ENCODE measurements at regions not wholly inside any gene's neighbourhood (a gene's known extent, or its start where the extent isn't known, plus 50 kb on each side); places are given as distances from the start of the nearest gene placed in this dataset.

DNA sequence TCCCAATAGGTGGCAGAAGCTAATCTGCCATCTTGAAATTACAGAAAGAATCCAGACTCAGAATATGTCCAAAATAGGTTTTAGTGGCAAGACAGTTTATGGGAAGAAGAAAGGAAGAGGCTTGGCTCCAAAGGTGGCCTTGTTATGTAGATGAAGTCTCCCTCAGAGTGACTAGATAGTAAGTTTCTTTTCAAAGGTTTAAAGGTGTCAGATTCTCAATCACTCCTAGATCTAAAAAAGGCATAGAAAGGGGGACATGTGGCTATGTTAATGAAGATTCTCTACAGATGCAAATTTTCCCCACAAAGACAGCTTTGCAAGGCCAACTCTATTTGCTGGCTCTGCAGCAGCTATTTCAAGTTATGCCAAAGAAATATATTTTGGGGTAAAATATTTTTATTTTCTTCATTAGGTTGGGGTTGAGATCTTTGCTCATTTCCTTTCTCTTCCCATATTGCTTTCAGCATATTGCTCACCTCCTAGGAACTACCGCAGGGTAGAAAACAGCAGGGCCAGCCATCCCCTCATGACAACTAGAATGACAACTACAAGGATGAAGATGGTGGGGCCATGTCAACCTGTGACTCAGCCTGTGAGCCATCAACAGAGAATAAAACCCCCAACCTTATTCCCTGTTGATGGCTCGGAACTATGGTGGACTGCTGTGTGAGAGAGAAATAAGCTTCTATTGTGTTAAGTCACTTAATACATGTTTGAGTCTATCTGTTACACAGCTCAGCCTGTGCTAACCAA, 274.0 kb upstream of the GALNT17 start:
- no peak for DNase-seq
- Histone ChIP-seq H3K9ac (no peak overlapping the region), H3F3A (ENCODE audit: insufficient read depth) (no peaks in the 10 kb centered on the region), H3K9me3 (ENCODE audit: low read depth) (no peaks in the 10 kb centered on the region), H4K20me1 (ENCODE audit: insufficient read depth) (no peaks in the 10 kb centered on the region), H3K27ac (no peak overlapping the region), H3K9me2 (ENCODE audit: insufficient read depth) (no peaks in the 10 kb centered on the region), H3K27me3 (replicated peaks; ENCODE audit: insufficient read depth) (no peaks in the 10 kb centered on the region), H3K4me1 (ENCODE audit: insufficient read depth) (no peaks in the 10 kb centered on the region), H3K36me3 (ENCODE audit: low read depth) (no peaks in the 10 kb centered on the region), H3K79me2 (ENCODE audit: insufficient read depth) (no peaks in the 10 kb centered on the region), H3K4me3 (no peak overlapping the region), H2AFZ (no peak overlapping the region), H3K4me2 (ENCODE audit: unreplicated experiment) (no peak overlapping the region)
- in situ Hi-C loops (cut with MboI): loop anchor here (5.0 kb wide), 1 partner anchor 879 kb away; no protein-coding TSS in a partner anchor
- 47 to 56% methylated on average over 2 of the region's 2 CpGs for WGBS, 2 experiments (ENCODE audit: low coverage in 1 of 2, low lambda C conversion rate in 2 of 2, missing lambda C conversion rate in 2 of 2)
- TF ChIP-seq EZH2 (IDR thresholded peaks at IDR 0.05; ENCODE audit: insufficient read depth, poor library complexity, severe bottlenecking) (no peak), EZH2phosphoT487 (IDR thresholded peaks at IDR 0.05; ENCODE audit: insufficient read depth, low read depth) (no peak)

DNA sequence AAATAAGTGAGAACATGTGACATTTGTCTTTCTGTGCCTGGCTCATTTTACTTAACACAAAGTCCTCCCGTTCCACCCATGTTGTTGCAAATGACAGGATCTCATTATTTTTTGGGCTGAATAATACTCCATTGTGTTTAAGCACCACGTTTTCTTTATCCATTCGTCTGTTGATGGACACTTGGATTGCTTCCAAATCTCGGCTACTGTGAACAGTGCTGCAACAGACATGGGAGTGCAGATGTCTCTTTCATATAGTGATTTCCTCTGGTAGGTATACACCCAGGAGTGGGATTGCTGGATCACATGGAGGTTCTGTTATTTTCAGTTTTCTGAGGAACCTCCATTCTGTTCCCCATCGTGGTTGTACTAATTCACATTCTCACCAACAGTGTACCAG, 264.4 kb upstream of the GALNT17 start:
- Histone ChIP-seq H3K27me3 (replicated peaks; ENCODE audit: insufficient read depth) (no peaks in the 10 kb centered on the region), H3K27ac (no peak overlapping the region), H3K79me2 (ENCODE audit: insufficient read depth) (no peaks in the 10 kb centered on the region), H4K20me1 (ENCODE audit: insufficient read depth) (no peaks in the 10 kb centered on the region), H3F3A (ENCODE audit: insufficient read depth) (no peaks in the 10 kb centered on the region), H3K9ac (no peak overlapping the region), H2AFZ (no peak overlapping the region), H3K36me3 (ENCODE audit: low read depth) (no peaks in the 10 kb centered on the region), H3K4me1 (ENCODE audit: insufficient read depth) (no peaks in the 10 kb centered on the region), H3K9me3 (ENCODE audit: low read depth) (no peaks in the 10 kb centered on the region), H3K9me2 (ENCODE audit: insufficient read depth) (no peaks in the 10 kb centered on the region), H3K4me2 (ENCODE audit: unreplicated experiment) (no peak overlapping the region), H3K4me3 (no peak overlapping the region)
- in situ Hi-C loops (cut with MboI): no loop called here
- TF ChIP-seq EZH2 (IDR thresholded peaks at IDR 0.05; ENCODE audit: insufficient read depth, poor library complexity, severe bottlenecking) (no peak), EZH2phosphoT487 (IDR thresholded peaks at IDR 0.05; ENCODE audit: insufficient read depth, low read depth) (no peak)
- WGBS, 2 experiments (ENCODE audit: low coverage in 1 of 2, low lambda C conversion rate in 2 of 2, missing lambda C conversion rate in 2 of 2): 18 to 21% methylated on average over 5 of the region's 5 CpGs
- DNase-seq: no peak

GRCh38 chr7:70870349-70870748, 261.6 kb upstream of the GALNT17 start:
- no peak for DNase-seq
- in situ Hi-C loops (cut with MboI): no loop called here
- Histone ChIP-seq H3K27me3 (replicated peaks; ENCODE audit: insufficient read depth) (no peaks in the 10 kb centered on the region), H3K79me2 (ENCODE audit: insufficient read depth) (no peaks in the 10 kb centered on the region), H3F3A (ENCODE audit: insufficient read depth) (no peaks in the 10 kb centered on the region), H3K4me3 (no peak overlapping the region), H3K4me2 (ENCODE audit: unreplicated experiment) (no peak overlapping the region), H3K9me3 (ENCODE audit: low read depth) (no peaks in the 10 kb centered on the region), H3K9me2 (ENCODE audit: insufficient read depth) (no peaks in the 10 kb centered on the region), H3K27ac (no peak overlapping the region), H3K9ac (no peak overlapping the region), H3K36me3 (ENCODE audit: low read depth) (no peaks in the 10 kb centered on the region), H4K20me1 (ENCODE audit: insufficient read depth) (no peaks in the 10 kb centered on the region), H3K4me1 (ENCODE audit: insufficient read depth) (no peaks in the 10 kb centered on the region), H2AFZ (no peak overlapping the region)
- 4% methylated on average over 5 of the region's 5 CpGs for WGBS, 2 experiments (ENCODE audit: low coverage in 1 of 2, low lambda C conversion rate in 2 of 2, missing lambda C conversion rate in 2 of 2)
- TF ChIP-seq EZH2phosphoT487 (IDR thresholded peaks at IDR 0.05; ENCODE audit: insufficient read depth, low read depth): no peak
- TF ChIP-seq EZH2 (IDR thresholded peaks at IDR 0.05; ENCODE audit: insufficient read depth, poor library complexity, severe bottlenecking): no peak

GRCh38 chr7:70872188-70872587, 259.8 kb upstream of the GALNT17 start:
- Histone ChIP-seq H3K79me2 (ENCODE audit: insufficient read depth) (no peaks in the 10 kb centered on the region), H3K27me3 (replicated peaks; ENCODE audit: insufficient read depth) (no peaks in the 10 kb centered on the region), H3K27ac (no peak overlapping the region), H3K4me3 (no peak overlapping the region), H3K4me1 (ENCODE audit: insufficient read depth) (no peaks in the 10 kb centered on the region), H3K9ac (no peak overlapping the region), H3K36me3 (ENCODE audit: low read depth) (no peaks in the 10 kb centered on the region), H3K4me2 (ENCODE audit: unreplicated experiment) (no peak overlapping the region), H2AFZ (no peak overlapping the region), H3K9me2 (ENCODE audit: insufficient read depth) (no peaks in the 10 kb centered on the region), H4K20me1 (ENCODE audit: insufficient read depth) (no peaks in the 10 kb centered on the region), H3F3A (ENCODE audit: insufficient read depth) (no peaks in the 10 kb centered on the region), H3K9me3 (ENCODE audit: low read depth) (no peaks in the 10 kb centered on the region)
- 10 to 14% methylated on average over 2 of the region's 2 CpGs for WGBS, 2 experiments (ENCODE audit: low coverage in 1 of 2, low lambda C conversion rate in 2 of 2, missing lambda C conversion rate in 2 of 2)
- in situ Hi-C loops (cut with MboI): no loop called here
- no peak for TF ChIP-seq EZH2phosphoT487 (IDR thresholded peaks at IDR 0.05; ENCODE audit: insufficient read depth, low read depth)
- DNase-seq: no peak

All from GM23248 (cell line).